Neutrophil (primary cell): ENCODE measurements at regions not wholly inside any gene's neighbourhood (a gene's known extent, or its start where the extent isn't known, plus 50 kb on each side); places are given as distances from the start of the nearest gene placed in this dataset.
"Not testable (repeated sequence)": the region's sequence is repeated elsewhere in the genome, so short reads cannot be mapped to it uniquely, and the experiment has no call there.

ENCODE experiments used
- H3K27ac ChIP-seq: fragments of 200-600 bp; sonication (generic); 2 replicates; pipeline ENCODE4 v1.5.1; 2016; ENCODE audit warnings: mild to moderate bottlenecking, moderate library complexity
- H3K27me3 ChIP-seq: fragments of 200-600 bp; sonication (generic); 2 replicates; pipeline ENCODE4 v1.6.0; 2016; ENCODE audit warnings: mild to moderate bottlenecking
- H3K36me3 ChIP-seq: fragments of 200-600 bp; sonication (generic); 2 replicates; pipeline ENCODE4 v1.5.1; 2017
- H3K4me1 ChIP-seq, 2 experiments: fragments of 200-600 bp in 1 of 2; sonication (generic) in 1 of 2; 1 replicate in 1 of 2; 2 replicates in 1 of 2; pipeline versions ENCODE4 v1.5.1 to v1.6.1; 2013 to 2016; ENCODE audit warnings: low read depth in 1 of 2, low read length in 1 of 2, mild to moderate bottlenecking in 1 of 2, moderate library complexity in 1 of 2; ENCODE audit not compliant: control insufficient read depth in 1 of 2, insufficient read depth in 1 of 2
- H3K4me3 ChIP-seq, 2 experiments: fragments of 200-600 bp in 1 of 2; sonication (generic) in 1 of 2; 1 replicate in 1 of 2; 2 replicates in 1 of 2; pipeline ENCODE4 v1.5.1; 2013 to 2016; ENCODE audit warnings: low read depth in 1 of 2, low read length in 1 of 2, mild to moderate bottlenecking in 1 of 2, moderate library complexity in 1 of 2
- H3K9me3 ChIP-seq: fragments of 200-600 bp; sonication (generic); 2 replicates; pipeline ENCODE4 v1.5.1; 2016
- CTCF ChIP-seq: fragments of 200-600 bp; sonication (generic); IDR thresholded peaks from 2 replicates; pipeline ENCODE4 v1.5.1; 2016; ENCODE audit warnings: antibody characterized with exemption

GRCh38 chr7:69430384-69431021 lies 167.8 kb upstream of the AUTS2 start:
- Histone ChIP-seq H3K27me3 (peaks cover 38% of the 10 kb centered on the region), H3K4me3 (no peak overlapping the region), H3K27ac (no peak overlapping the region), H3K36me3 (no peaks in the 10 kb centered on the region), H3K9me3 (no peaks in the 10 kb centered on the region), H3K4me1 (no peaks in the 10 kb centered on the region)
- no peak for TF ChIP-seq CTCF

GRCh38 chr7:69431626-69432025 lies 166.6 kb upstream of the AUTS2 start:
- no peak overlapping the region for H3K4me3 ChIP-seq
- TF ChIP-seq CTCF: no peak
- H3K4me1 ChIP-seq: no peaks in the 10 kb centered on the region
- no peaks in the 10 kb centered on the region for H3K9me3 ChIP-seq
- H3K27ac ChIP-seq: no peak overlapping the region
- H3K36me3 ChIP-seq: no peaks in the 10 kb centered on the region
- H3K27me3 ChIP-seq: peaks cover 38% of the 10 kb centered on the region

- not testable (repeated sequence) for H3K4me3 ChIP-seq, H3K36me3 ChIP-seq, H3K9me3 ChIP-seq, H3K27ac ChIP-seq, H3K4me1 ChIP-seq
- peaks cover 38% of the 10 kb centered on the region for H3K27me3 ChIP-seq
These were observed 166.0 kb upstream of the AUTS2 start for GRCh38 chr7:69432276-69432675.

GRCh38 chr7:69433081-69433480 lies 165.2 kb upstream of the AUTS2 start:
- Histone ChIP-seq H3K4me1 (no peaks in the 10 kb centered on the region), H3K4me3 (no peak overlapping the region), H3K27me3 (peaks cover 38% of the 10 kb centered on the region), H3K9me3 (no peaks in the 10 kb centered on the region), H3K36me3 (no peaks in the 10 kb centered on the region), H3K27ac (no peak overlapping the region)
- no peak for TF ChIP-seq CTCF

GRCh38 chr7:69434398-69434815 lies 163.9 kb upstream of the AUTS2 start:
- no peak for TF ChIP-seq CTCF
- Histone ChIP-seq H3K9me3 (no peaks in the 10 kb centered on the region), H3K4me3 (no peak overlapping the region), H3K36me3 (no peaks in the 10 kb centered on the region), H3K4me1 (no peaks in the 10 kb centered on the region), H3K27ac (no peak overlapping the region), H3K27me3 (peaks cover 28% of the 10 kb centered on the region)

DNA sequence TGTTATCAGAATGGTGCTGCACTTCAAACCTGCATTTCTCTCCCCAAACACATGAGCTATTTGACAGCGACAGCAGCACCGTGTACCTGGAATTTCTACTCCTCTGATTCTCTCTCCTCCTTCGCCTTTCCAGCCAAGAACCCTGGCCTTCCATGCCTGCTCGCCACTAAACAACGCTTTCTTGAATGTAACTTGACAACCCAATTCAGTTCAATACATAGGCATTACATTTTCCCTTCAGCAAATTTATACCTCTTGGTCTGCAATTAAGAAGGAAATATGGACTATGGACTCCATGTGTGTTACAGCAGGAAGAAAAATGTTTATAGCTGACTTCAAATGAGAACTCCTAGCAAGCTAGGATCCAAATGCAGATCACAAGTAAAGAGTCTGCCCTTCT lies 162.6 kb upstream of the AUTS2 start:
- Histone ChIP-seq H3K4me1 (no peaks in the 10 kb centered on the region), H3K4me3 (no peak overlapping the region), H3K27me3 (peaks cover 15% of the 10 kb centered on the region), H3K36me3 (no peaks in the 10 kb centered on the region), H3K27ac (no peak overlapping the region), H3K9me3 (no peaks in the 10 kb centered on the region)
- TF ChIP-seq CTCF: no peak
